ENCODE measurements at regions not wholly inside any gene's neighbourhood (a gene's known extent, or its start where the extent isn't known, plus 50 kb on each side); places are given as distances from the start of the nearest gene placed in this dataset.

DNA sequence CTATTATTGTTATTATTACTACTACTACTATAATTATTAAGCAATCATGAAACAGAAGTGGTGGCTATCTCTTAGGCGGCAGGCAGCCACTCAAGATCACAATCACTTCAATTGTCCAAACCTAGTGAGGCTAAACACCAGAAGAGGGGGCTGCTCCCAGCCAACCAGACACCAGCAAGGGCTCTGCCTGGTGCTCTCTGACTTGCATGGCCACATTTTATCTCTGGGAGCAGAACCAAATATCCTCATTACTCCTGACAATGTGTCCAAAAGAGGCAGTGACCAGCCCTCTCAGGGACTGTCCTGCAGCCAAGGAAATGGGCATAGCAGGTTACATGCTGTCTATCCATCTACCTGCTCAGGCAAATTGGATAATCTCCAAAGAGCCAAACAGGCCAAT lies 187.4 kb upstream of the PDE1C start:
- TF ChIP-seq, protein P1, sequence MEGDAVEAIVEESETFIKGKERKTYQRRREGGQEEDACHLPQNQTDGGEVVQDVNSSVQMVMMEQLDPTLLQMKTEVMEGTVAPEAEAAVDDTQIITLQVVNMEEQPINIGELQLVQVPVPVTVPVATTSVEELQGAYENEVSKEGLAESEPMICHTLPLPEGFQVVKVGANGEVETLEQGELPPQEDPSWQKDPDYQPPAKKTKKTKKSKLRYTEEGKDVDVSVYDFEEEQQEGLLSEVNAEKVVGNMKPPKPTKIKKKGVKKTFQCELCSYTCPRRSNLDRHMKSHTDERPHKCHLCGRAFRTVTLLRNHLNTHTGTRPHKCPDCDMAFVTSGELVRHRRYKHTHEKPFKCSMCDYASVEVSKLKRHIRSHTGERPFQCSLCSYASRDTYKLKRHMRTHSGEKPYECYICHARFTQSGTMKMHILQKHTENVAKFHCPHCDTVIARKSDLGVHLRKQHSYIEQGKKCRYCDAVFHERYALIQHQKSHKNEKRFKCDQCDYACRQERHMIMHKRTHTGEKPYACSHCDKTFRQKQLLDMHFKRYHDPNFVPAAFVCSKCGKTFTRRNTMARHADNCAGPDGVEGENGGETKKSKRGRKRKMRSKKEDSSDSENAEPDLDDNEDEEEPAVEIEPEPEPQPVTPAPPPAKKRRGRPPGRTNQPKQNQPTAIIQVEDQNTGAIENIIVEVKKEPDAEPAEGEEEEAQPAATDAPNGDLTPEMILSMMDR (IDR thresholded peaks at IDR 0.05; ENCODE audit: low read depth, low read length) = no peak
- TF ChIP-seq MYC (IDR thresholded peaks at IDR 0.05; ENCODE audit: low read depth, low read length) = no peak
- TF ChIP-seq, protein P2, sequence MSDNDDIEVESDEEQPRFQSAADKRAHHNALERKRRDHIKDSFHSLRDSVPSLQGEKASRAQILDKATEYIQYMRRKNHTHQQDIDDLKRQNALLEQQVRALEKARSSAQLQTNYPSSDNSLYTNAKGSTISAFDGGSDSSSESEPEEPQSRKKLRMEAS (IDR thresholded peaks at IDR 0.05; ENCODE audit: low read depth, low read length) = no peak
- TF ChIP-seq POLR2A (IDR thresholded peaks at IDR 0.05; ENCODE audit: extremely low read depth, insufficient read length) = no peak
